B cell (primary cell): ENCODE measurements at regions not wholly inside any gene's neighbourhood (a gene's known extent, or its start where the extent isn't known, plus 50 kb on each side); places are given as distances from the start of the nearest gene placed in this dataset.

Experiments used
- EZH2 ChIP-seq: IDR thresholded peaks from 2 replicates; pipeline ENCODE4 v1.6.1; 2012; ENCODE audit warnings: borderline replicate concordance, low read depth, mild to moderate bottlenecking, moderate library complexity, low read length; ENCODE audit not compliant: insufficient read depth, poor library complexity, severe bottlenecking
- TF ChIP-seq, protein P1 (sequence below): fragments of 200-600 bp; IDR thresholded peaks from one replicate; pipeline ENCODE4 v1.8.0; 2022; ENCODE audit warnings: antibody characterized with exemption, mild to moderate bottlenecking

DNA sequence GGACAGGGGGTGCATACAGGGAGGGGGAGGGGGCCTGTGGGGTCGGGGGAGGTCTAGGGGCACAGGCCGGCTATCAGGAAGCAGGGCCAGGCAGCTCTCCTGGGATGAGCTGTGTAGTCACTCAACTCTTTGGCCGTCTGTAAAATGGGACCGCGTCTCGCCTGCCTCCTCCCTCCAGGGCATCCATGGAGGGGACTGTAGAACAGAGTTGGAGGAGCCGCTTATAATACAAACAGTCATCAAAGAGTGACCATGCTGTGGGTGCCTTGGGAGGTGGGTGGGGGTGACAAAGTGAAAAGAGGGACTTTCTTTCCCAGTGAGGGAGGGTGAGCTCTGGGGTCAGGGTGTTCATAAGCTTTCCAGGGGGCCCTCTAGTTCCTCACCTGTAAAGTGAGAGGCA lies 169.6 kb upstream of the HAAO start:
- no peak for TF ChIP-seq EZH2
- TF ChIP-seq, protein P1, sequence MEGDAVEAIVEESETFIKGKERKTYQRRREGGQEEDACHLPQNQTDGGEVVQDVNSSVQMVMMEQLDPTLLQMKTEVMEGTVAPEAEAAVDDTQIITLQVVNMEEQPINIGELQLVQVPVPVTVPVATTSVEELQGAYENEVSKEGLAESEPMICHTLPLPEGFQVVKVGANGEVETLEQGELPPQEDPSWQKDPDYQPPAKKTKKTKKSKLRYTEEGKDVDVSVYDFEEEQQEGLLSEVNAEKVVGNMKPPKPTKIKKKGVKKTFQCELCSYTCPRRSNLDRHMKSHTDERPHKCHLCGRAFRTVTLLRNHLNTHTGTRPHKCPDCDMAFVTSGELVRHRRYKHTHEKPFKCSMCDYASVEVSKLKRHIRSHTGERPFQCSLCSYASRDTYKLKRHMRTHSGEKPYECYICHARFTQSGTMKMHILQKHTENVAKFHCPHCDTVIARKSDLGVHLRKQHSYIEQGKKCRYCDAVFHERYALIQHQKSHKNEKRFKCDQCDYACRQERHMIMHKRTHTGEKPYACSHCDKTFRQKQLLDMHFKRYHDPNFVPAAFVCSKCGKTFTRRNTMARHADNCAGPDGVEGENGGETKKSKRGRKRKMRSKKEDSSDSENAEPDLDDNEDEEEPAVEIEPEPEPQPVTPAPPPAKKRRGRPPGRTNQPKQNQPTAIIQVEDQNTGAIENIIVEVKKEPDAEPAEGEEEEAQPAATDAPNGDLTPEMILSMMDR = no peak
